ENCODE measurements at regions not wholly inside any gene's neighbourhood (a gene's known extent, or its start where the extent isn't known, plus 50 kb on each side); places are given as distances from the start of the nearest gene placed in this dataset.

DNA sequence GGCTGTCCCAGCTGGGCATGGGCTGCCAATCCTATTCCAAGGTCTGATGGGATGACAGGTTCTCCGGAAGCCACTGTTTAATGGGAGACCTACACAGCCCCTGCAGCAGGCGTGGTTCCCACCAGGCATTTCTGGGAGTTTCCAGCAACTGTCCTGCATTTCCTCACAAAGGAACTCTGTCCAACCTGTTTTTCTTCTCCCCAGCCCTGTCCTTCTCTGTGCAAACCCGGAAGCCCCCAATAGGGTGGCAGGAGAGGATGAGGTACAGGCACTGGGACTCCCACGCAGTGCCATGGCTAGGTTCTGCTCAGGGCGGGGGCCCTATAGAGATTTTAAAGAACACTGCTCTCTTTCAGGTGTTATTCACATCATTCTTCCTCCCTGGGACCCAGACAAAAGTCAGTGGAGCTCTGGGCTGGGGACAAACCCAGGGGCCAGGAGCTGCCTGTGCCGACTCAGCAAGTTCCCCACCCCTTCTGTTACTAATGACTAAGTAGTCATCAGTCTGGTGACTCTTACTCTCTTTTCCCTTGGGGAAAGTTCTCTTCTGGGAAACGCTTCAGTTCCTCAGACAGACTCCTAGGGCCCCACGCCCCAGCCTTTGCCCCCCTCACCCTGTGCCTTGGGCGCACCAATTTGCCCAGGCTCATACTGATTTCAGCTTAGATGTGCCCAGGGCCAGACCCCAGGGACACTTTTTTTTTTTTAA, 97.7 kb downstream of the CD47 start:
- ATAC-seq (ENCODE audit: low FRiP score): peak; percentile 74
- DNase-seq (ENCODE audit: low spot score): no peak
- TF ChIP-seq, protein P1, sequence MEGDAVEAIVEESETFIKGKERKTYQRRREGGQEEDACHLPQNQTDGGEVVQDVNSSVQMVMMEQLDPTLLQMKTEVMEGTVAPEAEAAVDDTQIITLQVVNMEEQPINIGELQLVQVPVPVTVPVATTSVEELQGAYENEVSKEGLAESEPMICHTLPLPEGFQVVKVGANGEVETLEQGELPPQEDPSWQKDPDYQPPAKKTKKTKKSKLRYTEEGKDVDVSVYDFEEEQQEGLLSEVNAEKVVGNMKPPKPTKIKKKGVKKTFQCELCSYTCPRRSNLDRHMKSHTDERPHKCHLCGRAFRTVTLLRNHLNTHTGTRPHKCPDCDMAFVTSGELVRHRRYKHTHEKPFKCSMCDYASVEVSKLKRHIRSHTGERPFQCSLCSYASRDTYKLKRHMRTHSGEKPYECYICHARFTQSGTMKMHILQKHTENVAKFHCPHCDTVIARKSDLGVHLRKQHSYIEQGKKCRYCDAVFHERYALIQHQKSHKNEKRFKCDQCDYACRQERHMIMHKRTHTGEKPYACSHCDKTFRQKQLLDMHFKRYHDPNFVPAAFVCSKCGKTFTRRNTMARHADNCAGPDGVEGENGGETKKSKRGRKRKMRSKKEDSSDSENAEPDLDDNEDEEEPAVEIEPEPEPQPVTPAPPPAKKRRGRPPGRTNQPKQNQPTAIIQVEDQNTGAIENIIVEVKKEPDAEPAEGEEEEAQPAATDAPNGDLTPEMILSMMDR (IDR thresholded peaks at IDR 0.05): no peak

DNA sequence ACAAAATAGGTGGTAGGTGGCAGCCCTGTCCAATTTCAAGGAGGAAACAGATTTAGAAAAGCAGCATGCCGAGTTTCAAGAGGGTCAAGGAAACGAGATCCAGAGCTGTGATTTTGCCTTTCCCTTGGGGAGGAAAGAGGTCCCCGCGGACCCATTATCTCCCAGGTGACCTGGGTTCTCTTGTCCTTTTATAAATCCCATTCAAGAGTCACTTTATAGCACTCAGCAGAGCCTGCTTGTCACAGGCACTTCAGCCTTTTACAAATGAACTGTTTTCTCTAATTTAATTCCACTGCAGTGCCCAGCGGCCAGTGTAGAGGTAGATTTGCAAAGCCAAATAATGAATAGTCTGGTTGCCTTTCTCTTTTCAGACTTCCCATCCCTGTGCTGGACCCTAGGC, 99.9 kb downstream of the CD47 start:
- DNase-seq (ENCODE audit: low spot score) (no peak), ATAC-seq (ENCODE audit: low FRiP score) (no peak)
- TF ChIP-seq, protein P1 (IDR thresholded peaks at IDR 0.05): no peak

DNA sequence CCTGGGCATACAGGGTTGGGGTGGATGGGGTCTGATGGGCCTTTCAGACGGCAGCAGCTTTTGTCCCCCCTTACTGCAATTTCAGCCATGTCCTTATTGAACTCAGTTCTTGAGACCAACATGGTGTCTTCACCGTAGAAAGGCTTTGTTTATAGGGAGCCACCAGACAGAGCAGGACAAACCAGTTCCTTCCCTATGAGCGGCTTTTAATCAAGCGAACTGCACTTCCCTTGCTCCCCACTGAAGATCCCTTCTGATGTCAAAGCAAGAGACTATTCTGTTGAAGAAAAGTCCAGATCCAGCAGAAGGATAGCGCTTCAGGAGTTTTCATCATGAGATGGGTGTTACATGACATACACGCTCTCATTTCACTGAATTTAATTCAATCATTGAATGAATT, 100.4 kb downstream of the CD47 start:
- TF ChIP-seq, protein P1 (IDR thresholded peaks at IDR 0.05): no peak
- no peak for ATAC-seq (ENCODE audit: low FRiP score)
- no peak for DNase-seq (ENCODE audit: low spot score)

DNA sequence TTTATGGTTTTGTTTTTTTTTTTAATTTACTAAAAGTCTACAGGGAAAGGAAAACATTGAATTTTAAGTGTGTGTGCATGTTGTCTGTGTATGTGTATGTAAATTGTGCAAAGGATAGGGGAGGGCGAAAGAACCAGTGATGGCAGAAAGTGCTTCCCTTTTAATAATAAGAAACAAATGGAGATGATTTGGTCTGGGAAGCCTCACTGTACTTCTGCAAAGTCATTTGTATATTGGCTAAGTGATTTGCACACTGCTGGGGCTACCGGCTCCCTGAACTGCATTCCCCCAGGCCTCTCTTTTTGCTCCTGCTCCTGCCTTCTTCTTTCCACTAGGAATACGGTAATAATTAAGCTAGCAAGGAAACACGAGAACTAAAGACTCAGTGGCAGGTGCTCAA, 101.2 kb downstream of the CD47 start:
- DNase-seq (ENCODE audit: low spot score) (no peak), ATAC-seq (ENCODE audit: low FRiP score) (no peak)
- TF ChIP-seq, protein P1 (IDR thresholded peaks at IDR 0.05): no peak

DNA sequence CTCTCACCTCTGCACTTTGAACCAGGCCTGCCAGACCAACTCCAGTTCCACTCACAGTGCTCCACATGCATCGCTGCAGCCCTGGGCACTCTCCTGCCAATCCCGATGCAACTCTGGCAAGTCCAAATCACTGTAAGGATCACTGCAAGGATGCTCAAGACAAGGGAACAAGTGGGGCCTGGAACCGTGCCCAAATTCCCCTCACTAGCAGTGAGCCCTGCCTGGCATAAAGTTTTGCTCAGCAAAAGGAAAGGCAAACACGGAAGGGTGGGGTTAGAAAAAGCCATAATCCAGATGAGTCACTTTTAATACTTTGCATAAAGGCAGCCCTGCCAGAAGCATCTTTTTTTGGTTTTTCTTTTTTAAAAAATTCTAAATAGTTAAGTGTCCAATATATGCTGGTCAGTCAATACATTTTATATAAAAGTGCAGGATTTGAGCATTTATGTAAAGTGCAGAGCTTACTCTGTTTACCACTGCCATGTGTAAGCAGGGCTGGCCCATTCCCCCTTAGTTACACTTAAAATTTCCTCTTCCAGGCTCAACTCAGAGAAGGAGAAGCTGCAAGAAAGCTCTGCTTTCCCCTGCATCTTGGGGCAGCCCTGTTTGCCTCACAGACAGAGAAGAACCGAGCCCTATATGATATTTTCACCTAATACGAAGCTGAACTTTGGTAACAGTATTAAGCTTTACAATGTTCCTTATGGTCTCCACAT, 102.2 kb downstream of the CD47 start:
- DNase-seq (ENCODE audit: low spot score) (peak; percentile 83), ATAC-seq (ENCODE audit: low FRiP score) (no peak)
- TF ChIP-seq, protein P1 (IDR thresholded peaks at IDR 0.05): no peak

DNA sequence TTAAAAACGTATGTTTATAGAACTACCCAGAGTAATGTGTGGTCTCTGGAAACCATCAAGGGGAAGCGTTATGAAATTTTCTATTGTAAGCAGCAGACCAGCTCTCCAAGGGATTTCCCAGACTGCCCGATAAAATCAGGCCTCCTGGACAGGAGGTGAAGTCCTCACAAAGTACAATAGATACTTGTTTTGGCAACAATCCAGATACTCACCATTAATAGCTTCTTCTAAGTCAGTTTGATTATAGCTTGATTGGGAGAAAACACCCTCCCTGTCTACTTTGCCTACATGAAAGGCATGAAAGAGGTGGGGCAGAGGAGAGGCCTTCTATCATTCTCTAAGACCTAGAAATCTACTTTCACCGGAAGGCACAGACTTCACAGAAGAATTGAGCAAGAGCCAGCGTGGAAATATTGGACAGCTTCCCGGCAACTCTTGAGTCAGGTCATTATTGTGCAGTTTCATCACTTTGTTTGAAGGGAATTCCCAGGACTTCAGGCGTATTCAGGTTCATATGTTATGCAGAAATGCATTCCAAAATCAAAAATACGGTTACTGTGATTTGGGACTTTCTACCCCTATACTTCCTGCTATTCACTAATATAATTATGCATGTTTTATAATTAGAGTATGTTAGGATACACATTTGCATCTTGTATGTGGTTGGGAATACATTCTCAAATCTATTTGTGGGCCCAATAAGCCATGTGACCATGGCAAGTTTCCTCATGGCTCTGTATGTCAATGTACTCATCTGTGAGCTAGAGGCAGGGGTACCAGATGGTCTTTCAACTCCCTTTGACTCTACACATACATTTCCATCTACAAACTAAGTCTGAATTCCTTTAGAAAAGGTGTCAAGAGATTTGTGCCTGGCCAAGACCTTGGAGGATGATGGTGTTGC, 103.5 kb downstream of the CD47 start:
- ATAC-seq (ENCODE audit: low FRiP score): peak; percentile 87
- TF ChIP-seq, protein P1 (IDR thresholded peaks at IDR 0.05): no peak
- DNase-seq (ENCODE audit: low spot score): peak; percentile 75

Data from omental fat pad (tissue), 3 donors.